ENCODE measurements at regions not wholly inside any gene's neighbourhood (a gene's known extent, or its start where the extent isn't known, plus 50 kb on each side); places are given as distances from the start of the nearest gene placed in this dataset.

DNA sequence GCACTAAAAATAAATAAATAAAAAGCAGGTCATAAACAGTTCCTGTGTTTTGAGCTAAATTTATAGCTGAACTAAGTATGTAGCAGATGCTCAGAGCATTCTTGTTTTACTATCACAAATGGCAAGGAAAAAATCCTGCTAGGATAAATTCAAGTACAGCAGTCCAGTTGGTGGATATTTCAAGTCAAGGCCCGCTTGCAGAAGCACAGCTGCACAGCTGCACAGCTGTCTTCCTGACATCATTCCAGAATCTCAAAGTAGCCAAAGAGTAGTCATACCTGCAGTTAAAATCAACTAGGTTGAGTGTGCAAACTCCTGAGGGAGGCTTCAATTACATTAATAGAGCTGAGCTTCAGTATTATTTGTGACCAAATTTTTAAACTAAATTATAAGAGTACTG is 297.7 kb upstream of the MANEA start:
- TF ChIP-seq, protein P1, sequence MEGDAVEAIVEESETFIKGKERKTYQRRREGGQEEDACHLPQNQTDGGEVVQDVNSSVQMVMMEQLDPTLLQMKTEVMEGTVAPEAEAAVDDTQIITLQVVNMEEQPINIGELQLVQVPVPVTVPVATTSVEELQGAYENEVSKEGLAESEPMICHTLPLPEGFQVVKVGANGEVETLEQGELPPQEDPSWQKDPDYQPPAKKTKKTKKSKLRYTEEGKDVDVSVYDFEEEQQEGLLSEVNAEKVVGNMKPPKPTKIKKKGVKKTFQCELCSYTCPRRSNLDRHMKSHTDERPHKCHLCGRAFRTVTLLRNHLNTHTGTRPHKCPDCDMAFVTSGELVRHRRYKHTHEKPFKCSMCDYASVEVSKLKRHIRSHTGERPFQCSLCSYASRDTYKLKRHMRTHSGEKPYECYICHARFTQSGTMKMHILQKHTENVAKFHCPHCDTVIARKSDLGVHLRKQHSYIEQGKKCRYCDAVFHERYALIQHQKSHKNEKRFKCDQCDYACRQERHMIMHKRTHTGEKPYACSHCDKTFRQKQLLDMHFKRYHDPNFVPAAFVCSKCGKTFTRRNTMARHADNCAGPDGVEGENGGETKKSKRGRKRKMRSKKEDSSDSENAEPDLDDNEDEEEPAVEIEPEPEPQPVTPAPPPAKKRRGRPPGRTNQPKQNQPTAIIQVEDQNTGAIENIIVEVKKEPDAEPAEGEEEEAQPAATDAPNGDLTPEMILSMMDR (IDR thresholded peaks at IDR 0.05 in 2 of 3, conservative IDR thresholded peaks at IDR 0.05 in 1 of 3; ENCODE audit: control insufficient read depth in 2 of 3, extremely low read depth in 1 of 3, insufficient read depth in 1 of 3, low read depth in 3 of 3, low read length in 3 of 3), result no peak
- TF ChIP-seq SMC3 (IDR thresholded peaks at IDR 0.05; ENCODE audit: borderline replicate concordance, low read length), result no peak
- no peak for TF ChIP-seq EGR1 (IDR thresholded peaks at IDR 0.05; ENCODE audit: borderline replicate concordance in 1 of 2, low read depth in 2 of 2, low read length in 2 of 2)
- TF ChIP-seq HDAC6 (IDR thresholded peaks at IDR 0.05; ENCODE audit: unreplicated experiment), result no peak
- TF ChIP-seq, protein P2, sequence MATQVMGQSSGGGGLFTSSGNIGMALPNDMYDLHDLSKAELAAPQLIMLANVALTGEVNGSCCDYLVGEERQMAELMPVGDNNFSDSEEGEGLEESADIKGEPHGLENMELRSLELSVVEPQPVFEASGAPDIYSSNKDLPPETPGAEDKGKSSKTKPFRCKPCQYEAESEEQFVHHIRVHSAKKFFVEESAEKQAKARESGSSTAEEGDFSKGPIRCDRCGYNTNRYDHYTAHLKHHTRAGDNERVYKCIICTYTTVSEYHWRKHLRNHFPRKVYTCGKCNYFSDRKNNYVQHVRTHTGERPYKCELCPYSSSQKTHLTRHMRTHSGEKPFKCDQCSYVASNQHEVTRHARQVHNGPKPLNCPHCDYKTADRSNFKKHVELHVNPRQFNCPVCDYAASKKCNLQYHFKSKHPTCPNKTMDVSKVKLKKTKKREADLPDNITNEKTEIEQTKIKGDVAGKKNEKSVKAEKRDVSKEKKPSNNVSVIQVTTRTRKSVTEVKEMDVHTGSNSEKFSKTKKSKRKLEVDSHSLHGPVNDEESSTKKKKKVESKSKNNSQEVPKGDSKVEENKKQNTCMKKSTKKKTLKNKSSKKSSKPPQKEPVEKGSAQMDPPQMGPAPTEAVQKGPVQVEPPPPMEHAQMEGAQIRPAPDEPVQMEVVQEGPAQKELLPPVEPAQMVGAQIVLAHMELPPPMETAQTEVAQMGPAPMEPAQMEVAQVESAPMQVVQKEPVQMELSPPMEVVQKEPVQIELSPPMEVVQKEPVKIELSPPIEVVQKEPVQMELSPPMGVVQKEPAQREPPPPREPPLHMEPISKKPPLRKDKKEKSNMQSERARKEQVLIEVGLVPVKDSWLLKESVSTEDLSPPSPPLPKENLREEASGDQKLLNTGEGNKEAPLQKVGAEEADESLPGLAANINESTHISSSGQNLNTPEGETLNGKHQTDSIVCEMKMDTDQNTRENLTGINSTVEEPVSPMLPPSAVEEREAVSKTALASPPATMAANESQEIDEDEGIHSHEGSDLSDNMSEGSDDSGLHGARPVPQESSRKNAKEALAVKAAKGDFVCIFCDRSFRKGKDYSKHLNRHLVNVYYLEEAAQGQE (IDR thresholded peaks at IDR 0.05; ENCODE audit: low read depth, low read length), result no peak
- TF ChIP-seq HDAC2 (IDR thresholded peaks at IDR 0.05), result no peak
- TF ChIP-seq KDM1A (IDR thresholded peaks at IDR 0.05; ENCODE audit: borderline replicate concordance), result no peak
- TF ChIP-seq FOXM1 (IDR thresholded peaks at IDR 0.05; ENCODE audit: low read depth, low read length), result no peak
- TF ChIP-seq CEBPB (IDR thresholded peaks at IDR 0.05; ENCODE audit: borderline replicate concordance in 1 of 2, low read depth in 2 of 2, low read length in 2 of 2), result no peak
- TF ChIP-seq RCOR1 (conservative IDR thresholded peaks at IDR 0.05; ENCODE audit: low read depth, low read length), result no peak

Data from GM12878 (cell line).